ENCODE measurements at regions not wholly inside any gene's neighbourhood (a gene's known extent, or its start where the extent isn't known, plus 50 kb on each side); places are given as distances from the start of the nearest gene placed in this dataset.

GRCh38 chr2:209358992-209359391, 64.9 kb upstream of the MAP2 start:
- no peak for ATAC-seq
- TF ChIP-seq POLR2AphosphoS5 (IDR thresholded peaks at IDR 0.05), result no peak
- TF ChIP-seq POLR2A (IDR thresholded peaks at IDR 0.05), result no peak
- no peak for TF ChIP-seq EP300 (IDR thresholded peaks at IDR 0.05)
- TF ChIP-seq CTCF (IDR thresholded peaks at IDR 0.05), result no peak
- WGBS, 2 donors (ENCODE audit: low coverage in 1 of 2), result 67 to 89% methylated on average over 2 of the region's 2 CpGs

GRCh38 chr2:209367075-209367747, 56.6 kb upstream of the MAP2 start:
- 88 to 94% methylated on average over 1 of the region's 1 CpG for WGBS, 2 donors (ENCODE audit: low coverage in 1 of 2)
- ATAC-seq, result no peak
- Histone ChIP-seq H3K4me1 (peaks cover 0 to 12% (median 0%) of the 10 kb centered on the region in 3 donors), H3K36me3 (no peaks in the 10 kb centered on the region), H3K9me3 (no peaks in the 10 kb centered on the region), H3K4me3 (no peak overlapping the region), H3K27me3 (no peaks in the 10 kb centered on the region), H3K27ac (no peak overlapping the region)
- TF ChIP-seq CTCF (IDR thresholded peaks at IDR 0.05) (no peak), POLR2AphosphoS5 (IDR thresholded peaks at IDR 0.05) (no peak), EP300 (IDR thresholded peaks at IDR 0.05) (no peak), POLR2A (IDR thresholded peaks at IDR 0.05) (no peak)

More at GRCh38 chr2:209358992-209359391, 64.9 kb upstream of the MAP2 start:
- H3K4me1 ChIP-seq, result no peaks in the 10 kb centered on the region
- H3K36me3 ChIP-seq, result no peaks in the 10 kb centered on the region
- H3K27ac ChIP-seq, result no peak overlapping the region
- no peak overlapping the region for H3K4me3 ChIP-seq
- H3K9me3 ChIP-seq, result no peaks in the 10 kb centered on the region
- H3K27me3 ChIP-seq, result peaks cover 4% of the 10 kb centered on the region

- Histone ChIP-seq H3K36me3 (no peaks in the 10 kb centered on the region), H3K9me3 (no peaks in the 10 kb centered on the region), H3K4me1 (peaks cover 0 to 12% (median 0%) of the 10 kb centered on the region in 3 donors), H3K27ac (no peak overlapping the region), H3K27me3 (no peaks in the 10 kb centered on the region), H3K4me3 (no peak overlapping the region)
- no peak for TF ChIP-seq EP300 (IDR thresholded peaks at IDR 0.05)
- no peak for TF ChIP-seq POLR2AphosphoS5 (IDR thresholded peaks at IDR 0.05)
- TF ChIP-seq POLR2A (IDR thresholded peaks at IDR 0.05), result no peak
- no peak for TF ChIP-seq CTCF (IDR thresholded peaks at IDR 0.05)
- WGBS, 2 donors (ENCODE audit: low coverage in 1 of 2), result 15 to 25% methylated on average over 2 of the region's 2 CpGs
- no peak for ATAC-seq
These were observed 55.4 kb upstream of the MAP2 start for GRCh38 chr2:209368406-209368805.

- no peak overlapping the region for H3K27ac ChIP-seq
- 18 to 29% methylated on average over 2 to 5 of the region's 5 CpGs for WGBS, 2 donors (ENCODE audit: low coverage in 1 of 2)
These were observed 54.9 kb upstream of the MAP2 start for GRCh38 chr2:209368914-209369313.

More at GRCh38 chr2:209368914-209369313, 54.9 kb upstream of the MAP2 start:
- H3K9me3 ChIP-seq, result no peaks in the 10 kb centered on the region
- H3K36me3 ChIP-seq, result no peaks in the 10 kb centered on the region
- H3K4me3 ChIP-seq, result no peak overlapping the region
- TF ChIP-seq CTCF (IDR thresholded peaks at IDR 0.05), result no peak
- TF ChIP-seq EP300 (IDR thresholded peaks at IDR 0.05), result no peak
- no peak for TF ChIP-seq POLR2AphosphoS5 (IDR thresholded peaks at IDR 0.05)
- TF ChIP-seq POLR2A (IDR thresholded peaks at IDR 0.05), result no peak
- H3K4me1 ChIP-seq, result peaks cover 0 to 12% (median 0%) of the 10 kb centered on the region in 3 donors
- ATAC-seq, result peak; percentile 73
- no peaks in the 10 kb centered on the region for H3K27me3 ChIP-seq
